SJSA1 (cell line): ENCODE measurements at regions not wholly inside any gene's neighbourhood (a gene's known extent, or its start where the extent isn't known, plus 50 kb on each side); places are given as distances from the start of the nearest gene placed in this dataset.
A peak's percentile ranks its signal among the peaks of the same experiment; 100 is the strongest.
"Not testable (repeated sequence)": the region's sequence is repeated elsewhere in the genome, so short reads cannot be mapped to it uniquely, and the experiment has no call there.

Experiments
- DNase-seq, 2 experiments: peaks; one replicate each; pipeline ENCODE4 v3.0.0-alpha.2; 2015 to 2020; ENCODE audit warnings: low spot score in 2 of 2, low read depth in 1 of 2
- H3K27ac ChIP-seq: fragments of 250-450 bp; sonication (Bioruptor Pico); 2 replicates; pipeline ENCODE4 v1.5.1; 2020; ENCODE audit warnings: mild to moderate bottlenecking, moderate library complexity
- H3K27me3 ChIP-seq: fragments of 250-450 bp; sonication (Bioruptor Pico); replicated peaks from 2 replicates; pipeline ENCODE4 v1.5.1; 2020; ENCODE audit warnings: mild to moderate bottlenecking, moderate library complexity
- H3K36me3 ChIP-seq: fragments of 250-450 bp; sonication (Bioruptor Pico); 2 replicates; pipeline ENCODE4 v1.5.1; 2020; ENCODE audit warnings: mild to moderate bottlenecking
- H3K4me1 ChIP-seq: fragments of 250-450 bp; sonication (Bioruptor Pico); replicated peaks from 2 replicates; pipeline ENCODE4 v1.6.1; 2021; ENCODE audit warnings: mild to moderate bottlenecking
- H3K4me3 ChIP-seq: fragments of 250-450 bp; sonication (Bioruptor Pico); 2 replicates; pipeline ENCODE4 v1.5.1; 2020; ENCODE audit warnings: mild to moderate bottlenecking
- H3K9me3 ChIP-seq: fragments of 250-450 bp; sonication (Bioruptor Pico); replicated peaks from 2 replicates; pipeline ENCODE4 v1.5.1; 2020; ENCODE audit warnings: mild to moderate bottlenecking

DNA sequence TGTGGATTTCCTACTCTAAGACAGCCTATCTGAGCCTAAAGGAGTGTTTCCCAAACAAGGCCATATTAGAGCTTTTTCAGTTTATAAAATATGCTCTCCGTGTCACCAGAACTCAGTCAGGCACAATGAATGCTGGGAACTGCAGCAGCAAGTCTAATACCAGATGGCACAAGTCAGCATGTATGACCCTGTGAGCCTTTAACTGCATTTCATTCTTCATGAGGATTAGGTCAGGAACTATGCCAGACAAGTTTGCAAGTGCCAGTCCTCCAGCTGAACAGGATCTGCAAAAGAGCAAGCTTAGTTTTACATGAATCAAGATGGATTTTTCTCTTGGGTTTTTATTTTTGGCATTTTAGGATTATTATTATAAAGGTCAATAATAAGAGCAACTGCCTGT lies 66.7 kb upstream of the SAMD5 start:
- Histone ChIP-seq H3K27me3 (peaks cover 5% of the 10 kb centered on the region), H3K9me3 (no peaks in the 10 kb centered on the region; the same call in 1 of the 2 replicates), H3K4me3 (no peak overlapping the region), H3K27ac (no peak overlapping the region), H3K36me3 (no peaks in the 10 kb centered on the region), H3K4me1 (no peaks in the 10 kb centered on the region)
- no peak for DNase-seq

DNA sequence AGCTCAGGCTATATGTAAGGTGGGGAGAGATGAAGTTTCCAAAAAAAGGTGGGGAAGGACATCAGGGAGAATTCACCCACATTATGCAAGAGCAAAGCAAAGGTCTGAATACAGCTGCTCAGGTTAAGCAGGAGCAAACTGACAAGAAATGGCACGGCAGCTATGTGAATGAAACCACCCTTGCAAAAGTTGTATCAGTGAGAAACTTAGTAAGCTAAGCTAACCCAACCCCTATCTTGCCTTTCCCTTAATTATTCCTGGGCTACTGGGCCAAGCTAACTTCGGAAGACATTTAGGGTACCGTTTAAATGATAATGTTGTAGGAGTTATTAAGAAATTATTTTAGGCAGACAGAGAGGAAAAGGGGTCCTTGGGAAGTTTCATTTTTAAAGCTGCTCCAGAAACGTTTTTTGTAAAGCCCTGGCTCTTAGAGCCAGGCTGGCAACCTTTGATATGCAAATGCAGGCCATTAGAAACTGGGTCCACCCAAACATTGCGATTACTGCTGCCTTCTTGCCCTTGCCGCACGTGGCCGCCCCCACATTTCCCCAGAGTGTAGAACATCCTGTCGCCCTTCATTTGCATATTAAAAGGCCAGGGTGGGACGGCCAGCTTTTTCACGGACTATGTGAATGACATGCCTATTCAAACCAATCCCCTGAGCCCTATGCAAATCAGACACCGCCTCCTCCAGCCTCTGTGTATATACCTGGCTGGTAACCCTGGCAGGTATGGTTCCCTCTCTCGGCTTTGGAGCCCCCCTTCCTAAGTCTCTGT lies 60.5 kb upstream of the SAMD5 start:
- Histone ChIP-seq H3K9me3 (no peaks in the 10 kb centered on the region), H3K27ac (no peak overlapping the region), H3K4me3 (no peak overlapping the region), H3K27me3 (peaks cover 5% of the 10 kb centered on the region), H3K4me1 (peaks cover 8% of the 10 kb centered on the region), H3K36me3 (no peaks in the 10 kb centered on the region)
- DNase-seq: no peak

DNA sequence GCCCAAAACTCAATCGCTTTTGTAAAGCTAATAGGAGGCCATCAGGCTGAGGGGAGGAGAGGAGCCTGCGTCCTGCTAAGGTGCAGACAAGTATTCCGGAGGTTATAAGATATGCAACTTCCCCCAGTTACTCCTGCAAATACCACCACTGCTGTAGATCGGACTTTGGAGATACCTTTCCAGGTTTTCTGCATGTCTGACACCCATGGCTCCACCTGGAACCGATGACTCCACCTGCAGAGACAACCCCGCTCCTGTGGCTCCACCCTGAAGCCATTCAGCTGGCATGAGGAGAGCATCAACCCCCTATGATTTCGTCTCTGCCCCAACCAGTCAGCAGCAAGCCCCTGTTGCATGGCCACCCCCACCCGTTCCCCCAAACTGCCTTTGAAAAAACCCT lies 59.7 kb upstream of the SAMD5 start:
- no peaks in the 10 kb centered on the region for H3K9me3 ChIP-seq
- peaks cover 8% of the 10 kb centered on the region for H3K4me1 ChIP-seq
- H3K27ac ChIP-seq: no peak overlapping the region
- DNase-seq: no peak
- H3K4me3 ChIP-seq: no peak overlapping the region
- no peaks in the 10 kb centered on the region for H3K36me3 ChIP-seq
- peaks cover 5% of the 10 kb centered on the region for H3K27me3 ChIP-seq

DNA sequence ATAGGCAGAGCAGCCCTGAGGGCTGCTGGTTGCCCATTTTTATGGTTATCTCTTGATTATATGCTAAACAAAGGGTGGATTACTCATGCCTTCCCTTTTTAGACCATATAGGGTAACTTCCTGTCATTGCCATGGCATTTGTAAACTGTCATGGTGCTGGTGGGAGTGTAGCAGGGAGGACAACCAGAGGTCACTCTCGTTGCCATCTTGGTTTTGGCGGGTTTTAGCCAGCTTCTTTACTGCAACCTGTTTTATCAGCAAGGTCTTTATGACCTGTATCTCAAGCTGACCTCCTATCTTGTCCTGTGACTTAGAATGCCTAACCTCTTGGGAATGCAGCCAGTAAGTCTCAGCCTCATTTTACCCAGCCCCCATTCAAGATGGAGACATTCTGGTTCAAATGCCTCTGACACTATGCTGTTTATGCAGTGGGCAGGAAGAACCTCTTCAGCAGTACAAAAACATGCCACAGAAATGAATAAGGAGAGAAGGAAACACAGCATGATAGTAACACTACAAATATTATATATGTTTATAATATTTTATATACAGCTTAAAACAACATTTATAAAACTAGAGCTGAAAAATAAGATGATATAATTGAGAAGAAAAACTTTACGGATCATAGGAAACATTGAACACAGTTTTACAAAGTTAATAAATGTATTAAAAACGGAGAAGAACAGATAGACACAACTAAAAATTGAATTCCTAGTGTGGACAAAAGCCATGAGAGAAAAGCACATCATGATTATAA lies 58.9 kb upstream of the SAMD5 start:
- no peaks in the 10 kb centered on the region for H3K36me3 ChIP-seq
- H3K4me1 ChIP-seq: peaks cover 8% of the 10 kb centered on the region
- H3K4me3 ChIP-seq: no peak overlapping the region
- no peaks in the 10 kb centered on the region for H3K9me3 ChIP-seq
- peak in 1 of 2 experiments; percentile 11 for DNase-seq
- peaks cover 5% of the 10 kb centered on the region for H3K27me3 ChIP-seq
- H3K27ac ChIP-seq: no peak overlapping the region

DNA sequence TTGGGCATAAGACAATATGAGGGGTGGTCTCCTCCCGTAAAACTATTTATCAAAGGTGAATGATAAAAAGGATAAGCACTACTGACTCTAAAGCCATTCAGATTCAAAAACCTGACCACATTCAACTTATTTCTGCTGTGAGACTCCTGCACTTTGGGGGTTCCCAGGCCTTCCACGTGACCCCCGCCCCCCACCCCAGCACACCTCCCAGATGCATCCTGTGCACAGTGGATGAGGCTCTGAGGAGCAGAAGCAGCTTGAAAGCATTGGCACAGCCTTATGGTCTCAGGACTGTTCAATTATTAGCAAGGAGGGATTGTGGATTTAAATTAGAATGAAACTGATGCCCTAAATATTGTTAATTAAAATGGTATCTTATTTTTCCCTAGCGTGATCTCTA lies 55.1 kb upstream of the SAMD5 start:
- Histone ChIP-seq H3K27me3 (no peaks in the 10 kb centered on the region; the same call in none of the 2 replicates), H3K9me3 (no peaks in the 10 kb centered on the region), H3K4me1 (peaks cover 8% of the 10 kb centered on the region), H3K36me3 (no peaks in the 10 kb centered on the region), H3K27ac (no peak overlapping the region), H3K4me3 (no peak overlapping the region)
- no peak for DNase-seq

DNA sequence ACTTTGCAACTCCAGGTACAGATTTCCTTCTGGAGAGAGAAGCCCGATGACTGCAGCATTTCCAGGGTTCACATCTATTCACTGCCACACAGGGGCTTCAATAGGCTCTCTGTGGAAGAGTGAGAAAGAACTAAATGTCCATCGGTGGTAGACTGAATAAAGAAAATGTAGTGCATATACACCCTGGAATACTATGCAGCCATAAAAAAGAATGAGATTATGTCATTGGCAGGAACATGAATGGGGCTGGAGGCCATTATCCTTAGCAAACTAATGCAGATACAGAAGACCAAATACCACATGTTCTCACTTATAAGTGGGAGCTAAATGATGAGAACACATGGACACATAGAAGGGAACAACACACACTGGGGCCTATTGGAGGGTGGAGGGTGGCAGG lies 53.6 kb upstream of the SAMD5 start:
- not testable (repeated sequence) for H3K9me3 ChIP-seq, H3K27me3 ChIP-seq, H3K27ac ChIP-seq, H3K4me1 ChIP-seq, DNase-seq, H3K36me3 ChIP-seq, H3K4me3 ChIP-seq
